ENCODE measurements at regions not wholly inside any gene's neighbourhood (a gene's known extent, or its start where the extent isn't known, plus 50 kb on each side); places are given as distances from the start of the nearest gene placed in this dataset.

DNA sequence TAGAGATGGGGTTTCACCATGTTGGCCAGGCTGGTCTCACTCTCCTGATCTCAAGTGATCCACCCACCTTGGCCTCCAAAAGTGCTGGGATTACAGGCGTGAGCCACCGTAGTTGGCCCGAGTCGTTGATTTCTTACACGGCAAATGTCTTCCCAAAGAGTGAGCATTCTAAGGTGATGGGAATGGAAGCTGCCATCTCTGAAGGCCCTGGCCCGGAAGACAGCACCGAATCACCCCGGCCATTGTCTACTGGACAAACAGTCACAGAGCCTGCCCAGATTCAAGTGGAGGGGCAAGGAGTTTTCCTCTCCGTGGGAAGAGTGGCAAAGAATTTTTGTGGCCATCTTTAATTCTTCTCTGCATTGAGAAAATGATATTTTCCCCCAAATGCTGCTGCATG lies 92.1 kb upstream of the AJAP1 start:
- TF ChIP-seq, protein P1, sequence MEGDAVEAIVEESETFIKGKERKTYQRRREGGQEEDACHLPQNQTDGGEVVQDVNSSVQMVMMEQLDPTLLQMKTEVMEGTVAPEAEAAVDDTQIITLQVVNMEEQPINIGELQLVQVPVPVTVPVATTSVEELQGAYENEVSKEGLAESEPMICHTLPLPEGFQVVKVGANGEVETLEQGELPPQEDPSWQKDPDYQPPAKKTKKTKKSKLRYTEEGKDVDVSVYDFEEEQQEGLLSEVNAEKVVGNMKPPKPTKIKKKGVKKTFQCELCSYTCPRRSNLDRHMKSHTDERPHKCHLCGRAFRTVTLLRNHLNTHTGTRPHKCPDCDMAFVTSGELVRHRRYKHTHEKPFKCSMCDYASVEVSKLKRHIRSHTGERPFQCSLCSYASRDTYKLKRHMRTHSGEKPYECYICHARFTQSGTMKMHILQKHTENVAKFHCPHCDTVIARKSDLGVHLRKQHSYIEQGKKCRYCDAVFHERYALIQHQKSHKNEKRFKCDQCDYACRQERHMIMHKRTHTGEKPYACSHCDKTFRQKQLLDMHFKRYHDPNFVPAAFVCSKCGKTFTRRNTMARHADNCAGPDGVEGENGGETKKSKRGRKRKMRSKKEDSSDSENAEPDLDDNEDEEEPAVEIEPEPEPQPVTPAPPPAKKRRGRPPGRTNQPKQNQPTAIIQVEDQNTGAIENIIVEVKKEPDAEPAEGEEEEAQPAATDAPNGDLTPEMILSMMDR (IDR thresholded peaks at IDR 0.05): no peak
- no peak for TF ChIP-seq POLR2A (IDR thresholded peaks at IDR 0.05)
